ENCODE measurements at regions not wholly inside any gene's neighbourhood (a gene's known extent, or its start where the extent isn't known, plus 50 kb on each side); places are given as distances from the start of the nearest gene placed in this dataset.

DNA sequence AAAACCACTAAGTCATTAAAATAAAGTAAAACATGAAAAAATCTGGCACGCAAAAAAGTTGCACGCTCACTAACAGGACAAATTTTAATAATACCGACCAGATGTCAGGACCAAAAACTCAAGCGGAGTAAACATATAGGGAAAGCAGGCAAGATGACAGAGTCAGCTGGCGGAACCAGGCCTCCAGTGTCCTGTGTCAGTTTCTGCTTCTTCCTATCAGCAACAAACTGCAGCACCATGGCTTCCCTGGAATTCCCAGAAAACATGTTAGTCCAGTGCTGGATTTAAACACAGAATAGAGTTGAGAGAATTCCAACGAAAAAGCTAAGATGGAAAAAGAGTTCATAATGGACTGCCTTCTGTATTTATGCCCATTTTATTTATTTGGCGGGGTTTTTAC, 169.1 kb upstream of the ARHGEF26 start:
- TF ChIP-seq, protein P1, sequence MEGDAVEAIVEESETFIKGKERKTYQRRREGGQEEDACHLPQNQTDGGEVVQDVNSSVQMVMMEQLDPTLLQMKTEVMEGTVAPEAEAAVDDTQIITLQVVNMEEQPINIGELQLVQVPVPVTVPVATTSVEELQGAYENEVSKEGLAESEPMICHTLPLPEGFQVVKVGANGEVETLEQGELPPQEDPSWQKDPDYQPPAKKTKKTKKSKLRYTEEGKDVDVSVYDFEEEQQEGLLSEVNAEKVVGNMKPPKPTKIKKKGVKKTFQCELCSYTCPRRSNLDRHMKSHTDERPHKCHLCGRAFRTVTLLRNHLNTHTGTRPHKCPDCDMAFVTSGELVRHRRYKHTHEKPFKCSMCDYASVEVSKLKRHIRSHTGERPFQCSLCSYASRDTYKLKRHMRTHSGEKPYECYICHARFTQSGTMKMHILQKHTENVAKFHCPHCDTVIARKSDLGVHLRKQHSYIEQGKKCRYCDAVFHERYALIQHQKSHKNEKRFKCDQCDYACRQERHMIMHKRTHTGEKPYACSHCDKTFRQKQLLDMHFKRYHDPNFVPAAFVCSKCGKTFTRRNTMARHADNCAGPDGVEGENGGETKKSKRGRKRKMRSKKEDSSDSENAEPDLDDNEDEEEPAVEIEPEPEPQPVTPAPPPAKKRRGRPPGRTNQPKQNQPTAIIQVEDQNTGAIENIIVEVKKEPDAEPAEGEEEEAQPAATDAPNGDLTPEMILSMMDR (IDR thresholded peaks at IDR 0.05; ENCODE audit: extremely low read depth, missing control alignments), result no peak
- no peak for DNase-seq (ENCODE audit: low spot score)

DNA sequence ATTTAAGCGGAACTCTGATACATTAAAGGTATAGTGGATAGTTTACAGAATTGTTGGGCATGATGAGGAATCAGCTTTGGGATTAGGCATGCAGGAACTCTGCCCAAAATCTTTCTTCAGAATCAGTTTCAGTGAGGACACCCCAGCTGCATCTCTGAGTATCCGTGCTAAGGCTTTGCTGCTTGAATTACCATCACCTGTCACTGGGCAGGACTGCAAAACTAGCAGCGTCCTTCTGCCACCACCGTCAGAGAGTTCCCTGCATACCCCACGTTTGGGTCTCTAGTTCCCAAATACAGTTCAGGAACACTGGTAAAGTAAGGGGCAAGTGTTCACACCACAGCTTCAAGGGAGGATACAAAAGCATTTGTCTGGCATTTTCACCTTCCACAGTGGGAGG, 164.6 kb upstream of the ARHGEF26 start:
- DNase-seq (ENCODE audit: low spot score), result no peak
- TF ChIP-seq, protein P1 (IDR thresholded peaks at IDR 0.05; ENCODE audit: extremely low read depth, missing control alignments), result no peak

DNA sequence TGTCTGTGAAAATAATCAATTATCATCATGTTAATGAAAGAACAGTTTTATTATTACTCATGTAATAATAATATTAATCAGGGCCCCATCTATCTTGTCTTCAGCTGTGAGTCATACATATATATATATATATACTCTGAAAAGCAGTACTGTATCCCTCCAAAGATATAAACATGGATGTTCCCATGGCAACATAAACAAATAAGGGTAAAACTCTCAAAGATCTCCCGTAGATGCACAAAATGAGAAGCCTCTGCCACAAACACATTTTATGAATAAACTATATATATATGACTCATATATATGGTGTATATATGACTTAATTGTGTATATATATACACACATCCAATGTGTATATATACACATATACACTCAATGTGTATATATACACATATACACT, 163.8 kb upstream of the ARHGEF26 start:
- TF ChIP-seq, protein P1 (IDR thresholded peaks at IDR 0.05; ENCODE audit: extremely low read depth, missing control alignments), result no peak
- no peak for DNase-seq (ENCODE audit: low spot score)

DNA sequence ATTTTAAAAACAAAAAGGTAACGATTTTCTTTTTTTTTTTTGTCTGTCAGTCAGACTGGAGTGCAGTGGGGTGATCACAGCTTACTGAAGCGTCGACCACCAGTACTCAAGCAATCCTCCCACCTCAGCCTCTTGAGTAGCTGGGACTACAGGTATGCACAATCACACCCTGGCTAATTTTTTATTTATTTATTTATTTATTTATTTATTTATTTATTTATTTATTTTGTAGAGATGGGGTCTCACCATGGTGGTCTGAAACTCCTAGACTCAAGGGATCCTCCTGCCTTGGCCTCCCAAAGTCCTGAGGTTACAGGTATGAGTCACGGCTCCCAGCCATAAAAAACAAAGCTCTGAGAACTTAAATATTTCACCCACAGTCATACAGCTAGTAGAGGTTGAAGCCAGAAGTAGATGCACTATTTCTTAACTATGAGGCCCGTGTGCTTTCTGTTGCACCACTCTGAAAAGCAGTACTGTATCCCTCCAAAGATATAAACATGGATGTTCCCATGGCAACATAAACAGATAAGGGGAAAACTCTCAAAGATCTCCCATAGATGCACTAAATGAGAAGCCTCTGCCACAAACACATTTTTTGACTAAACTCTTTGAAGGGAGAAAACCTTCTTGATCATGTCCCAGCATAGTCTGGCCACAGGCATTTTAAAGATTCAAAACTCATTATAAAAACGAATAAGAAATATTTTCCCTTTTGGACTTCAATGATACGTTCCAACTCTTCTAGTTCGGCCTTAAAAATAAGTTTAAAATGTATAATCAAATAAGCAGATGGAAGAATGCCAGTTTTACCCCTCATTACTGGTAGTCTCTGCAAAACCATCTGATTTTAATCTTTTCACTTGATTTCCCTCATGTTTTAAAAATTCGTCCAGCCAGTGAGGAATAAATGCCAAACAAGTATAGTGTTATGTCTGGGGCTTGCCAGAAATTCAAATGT, 162.3 kb upstream of the ARHGEF26 start:
- no peak for DNase-seq (ENCODE audit: low spot score)
- TF ChIP-seq, protein P1 (IDR thresholded peaks at IDR 0.05; ENCODE audit: extremely low read depth, missing control alignments), result no peak

DNA sequence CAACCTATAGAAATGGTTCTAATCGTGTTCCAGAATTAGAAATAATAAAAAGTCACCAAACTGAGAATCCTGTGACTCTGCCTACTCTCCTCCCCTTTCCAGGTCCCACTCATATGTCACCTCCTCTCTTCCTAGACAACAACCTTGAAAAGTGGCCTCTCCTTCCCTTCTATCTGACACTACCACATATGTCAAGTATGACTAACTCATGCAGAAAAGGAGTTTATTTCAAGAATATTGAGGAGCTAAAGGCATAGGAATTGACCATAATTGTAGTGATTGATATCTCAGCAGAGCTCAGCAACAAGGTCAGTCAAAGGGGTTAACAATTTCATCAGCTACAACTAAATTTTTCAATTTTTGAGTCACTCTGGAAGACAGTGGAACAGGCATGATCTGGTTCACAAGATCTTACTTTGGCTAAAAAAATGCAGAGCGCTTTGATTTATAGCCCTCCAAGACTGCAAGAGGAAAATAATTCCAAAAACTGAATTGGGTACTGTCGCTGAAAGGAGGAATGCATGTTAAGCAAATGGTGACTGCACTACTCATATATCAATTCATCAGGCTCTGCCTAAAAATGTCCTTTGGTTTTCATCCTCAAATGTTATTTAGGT, 160.6 kb upstream of the ARHGEF26 start:
- TF ChIP-seq, protein P1 (IDR thresholded peaks at IDR 0.05; ENCODE audit: extremely low read depth, missing control alignments), result no peak
- DNase-seq (ENCODE audit: low spot score), result no peak

DNA sequence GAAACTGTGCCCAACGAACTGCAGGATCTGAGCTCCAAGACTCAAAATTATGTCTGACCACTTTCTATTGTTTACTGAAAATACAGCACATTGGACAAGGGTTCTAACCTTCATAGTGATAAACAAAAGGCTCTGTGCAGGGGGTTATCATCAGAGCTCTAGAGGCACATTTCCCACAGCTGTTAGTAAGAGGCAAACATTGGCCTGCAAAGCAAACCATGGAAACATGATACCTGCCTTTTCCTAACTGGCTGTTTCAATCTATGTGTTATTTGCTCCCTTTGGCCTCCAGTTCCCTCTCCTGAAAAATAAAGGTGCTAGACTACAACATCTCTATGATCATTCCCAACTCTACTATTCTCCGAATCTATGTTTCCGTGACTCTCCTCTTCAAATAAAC, 159.7 kb upstream of the ARHGEF26 start:
- TF ChIP-seq, protein P1 (IDR thresholded peaks at IDR 0.05; ENCODE audit: extremely low read depth, missing control alignments), result no peak
- DNase-seq (ENCODE audit: low spot score), result no peak

DNA sequence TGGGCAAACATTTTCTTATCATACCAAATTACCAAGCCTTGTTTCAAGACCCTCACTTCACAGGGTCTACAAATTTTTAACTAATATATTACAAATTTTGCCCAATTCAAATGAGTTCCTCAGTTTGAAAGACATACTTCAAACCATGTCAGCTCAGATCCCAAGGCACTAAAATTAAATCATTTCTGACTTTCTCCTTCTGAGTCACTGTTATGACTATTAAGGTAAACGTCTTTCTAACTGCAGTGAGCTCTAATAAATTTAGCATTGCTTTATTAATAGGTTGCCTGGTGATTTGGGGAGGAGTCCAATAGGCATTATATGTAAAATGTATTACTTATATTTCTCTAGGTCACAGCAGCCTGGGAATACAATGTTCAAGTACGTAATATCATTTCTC, 158.2 kb upstream of the ARHGEF26 start:
- TF ChIP-seq, protein P1 (IDR thresholded peaks at IDR 0.05; ENCODE audit: extremely low read depth, missing control alignments), result no peak
- DNase-seq (ENCODE audit: low spot score), result no peak
